CD4-positive, CD25-positive, alpha-beta regulatory T cell (primary cell): ENCODE measurements at regions not wholly inside any gene's neighbourhood (a gene's known extent, or its start where the extent isn't known, plus 50 kb on each side); places are given as distances from the start of the nearest gene placed in this dataset.

ENCODE experiments used
- ATAC-seq, 2 donors: fragments of 150-1000 bp; cut with Tn5 transposase; one replicate each; pipeline ENCODE4 v1.10.0; 2021; ENCODE audit warnings: low read depth in 2 of 2, moderate number of reproducible peaks in 2 of 2, moderate library complexity in 1 of 2
- DNase-seq, 3 donors: peaks; one replicate each; pipeline versions ENCODE4 v3.0.0 to v3.0.0-alpha.2; 2012 to 2022; ENCODE audit warnings: mixed read lengths in 1 of 3
- H3K27ac ChIP-seq: one replicate; pipeline ENCODE4 v1.7.0; 2013; ENCODE audit warnings: mild to moderate bottlenecking, low read length; ENCODE audit not compliant: insufficient read depth, poor library complexity, severe bottlenecking
- H3K27me3 ChIP-seq: one replicate; pipeline ENCODE4 v1.7.0; 2013; ENCODE audit warnings: low read length; ENCODE audit not compliant: control insufficient read depth, insufficient read depth
- H3K36me3 ChIP-seq: one replicate; pipeline ENCODE4 v1.7.0; 2013; ENCODE audit warnings: mild to moderate bottlenecking, low read length, moderate library complexity; ENCODE audit not compliant: control insufficient read depth, insufficient read depth
- H3K4me1 ChIP-seq: 2 replicates; pipeline ENCODE4 v1.7.0; 2013; ENCODE audit warnings: mild to moderate bottlenecking, low read length; ENCODE audit not compliant: insufficient read depth, control insufficient read depth, poor library complexity, severe bottlenecking
- H3K4me3 ChIP-seq: one replicate; pipeline ENCODE4 v1.7.0; 2013; ENCODE audit warnings: low read depth, mild to moderate bottlenecking, low read length, moderate library complexity
- H3K9me3 ChIP-seq, 2 experiments: 1 replicate in 1 of 2; 2 replicates in 1 of 2; pipeline ENCODE4 v1.7.0; 2013; ENCODE audit warnings: low read length in 2 of 2, mild to moderate bottlenecking in 1 of 2, moderate library complexity in 1 of 2; ENCODE audit not compliant: control insufficient read depth in 2 of 2
- H3K27ac Mint-ChIP-seq, 3 donors: one replicate each; pipeline ENCODE4 v1.8.0; 2020 to 2022; ENCODE audit warnings: mild to moderate bottlenecking in 3 of 3, mixed read lengths in 3 of 3, moderate library complexity in 2 of 3
- H3K27me3 Mint-ChIP-seq: one replicate; pipeline ENCODE4 v1.8.0; 2022; ENCODE audit warnings: mild to moderate bottlenecking, mixed read lengths
- H3K36me3 Mint-ChIP-seq: one replicate; pipeline ENCODE4 v1.8.0; 2020; ENCODE audit warnings: mixed read lengths
- H3K4me1 Mint-ChIP-seq, 4 donors: one replicate each; pipeline ENCODE4 v1.8.0; 2020 to 2022; ENCODE audit warnings: mixed read lengths in 4 of 4, mild to moderate bottlenecking in 1 of 4
- H3K4me3 Mint-ChIP-seq, 4 donors: one replicate each; pipeline ENCODE4 v1.8.0; 2020 to 2022; ENCODE audit warnings: mild to moderate bottlenecking in 4 of 4, mixed read lengths in 4 of 4, moderate library complexity in 3 of 4
- H3K9me3 Mint-ChIP-seq, 7 donors: one replicate each; pipeline ENCODE4 v1.8.0; 2020 to 2022; ENCODE audit warnings: mixed read lengths in 7 of 7, mild to moderate bottlenecking in 3 of 7, moderate library complexity in 2 of 7

DNA sequence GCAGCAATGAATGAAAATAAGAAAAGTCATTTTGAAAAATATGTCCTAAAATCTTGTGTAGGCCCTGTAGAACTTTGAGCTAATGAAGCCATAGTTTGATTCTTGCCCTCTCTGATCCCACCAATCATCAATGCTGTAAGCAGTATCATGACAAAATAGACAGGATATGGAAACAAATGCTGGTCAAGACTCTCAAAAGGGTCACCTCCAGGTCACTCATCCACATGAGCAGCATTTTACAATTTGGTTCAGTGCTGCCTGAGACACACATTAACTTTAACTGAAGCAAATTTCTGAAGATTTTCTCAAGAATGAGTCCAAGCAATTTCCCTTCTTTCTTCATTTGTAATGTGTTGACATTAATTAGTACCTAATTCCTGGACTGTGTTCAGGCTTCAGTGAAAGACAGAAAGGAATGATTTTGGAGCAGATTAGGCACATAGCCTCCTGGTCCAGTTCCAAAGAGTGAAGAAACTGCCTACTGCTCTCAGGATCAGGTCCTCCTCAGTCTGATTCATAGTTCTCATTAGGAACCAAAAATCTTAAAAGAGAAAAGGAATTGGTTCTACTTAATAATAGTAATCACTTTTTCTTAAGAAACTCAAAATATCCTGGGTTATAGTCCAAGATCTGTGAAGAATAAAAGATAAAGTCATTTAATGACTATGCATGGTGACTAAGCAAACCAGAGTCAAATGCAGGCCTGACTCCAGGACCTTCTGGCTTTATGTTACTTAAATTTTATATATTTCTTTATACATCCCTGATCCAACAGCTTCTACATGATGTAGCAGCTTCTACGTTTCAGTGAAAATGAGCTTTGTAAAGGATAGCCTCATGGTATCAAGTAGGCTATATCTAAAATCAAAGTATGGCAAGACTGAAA, 192.1 kb upstream of the RGMB start:
- Mint-ChIP-seq H3K27me3 (no peaks in the 10 kb centered on the region), H3K4me1 (no peaks in the 10 kb centered on the region), H3K36me3 (no peaks in the 10 kb centered on the region), H3K27ac (no peak overlapping the region), H3K4me3 (no peak overlapping the region), H3K9me3 (peaks cover 0 to 3% (median 0%) of the 10 kb centered on the region in 7 donors)
- H3K27me3 ChIP-seq = no peaks in the 10 kb centered on the region
- ATAC-seq (no peak), DNase-seq (no peak)
- no peak overlapping the region for H3K27ac ChIP-seq
- no peak overlapping the region for H3K4me3 ChIP-seq
- H3K4me1 ChIP-seq = no peaks in the 10 kb centered on the region
- no peaks in the 10 kb centered on the region for H3K9me3 ChIP-seq
- H3K36me3 ChIP-seq = no peaks in the 10 kb centered on the region

DNA sequence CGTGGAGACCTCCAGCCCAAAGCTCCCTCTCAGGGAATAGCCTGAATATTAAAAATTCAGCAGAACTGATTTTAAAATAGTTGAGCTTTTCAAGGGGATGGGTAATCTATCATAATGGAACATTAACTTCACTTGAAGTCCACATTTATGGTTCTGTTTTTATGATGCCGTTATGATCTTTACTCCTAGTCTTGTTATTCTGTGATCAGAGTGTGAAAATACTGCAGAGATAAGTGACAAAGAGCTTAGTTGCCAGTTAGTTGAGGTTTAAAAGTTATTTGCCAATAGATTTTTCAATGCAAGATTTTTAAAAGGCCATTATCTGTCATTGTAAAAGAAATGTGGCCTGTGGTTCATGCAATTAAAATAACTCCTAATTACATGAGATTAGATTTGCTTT, 189.9 kb upstream of the RGMB start:
- H3K27ac Mint-ChIP-seq = no peak overlapping the region
- no peak overlapping the region for H3K4me3 ChIP-seq
- ATAC-seq = no peak
- no peaks in the 10 kb centered on the region for H3K4me1 Mint-ChIP-seq
- H3K4me3 Mint-ChIP-seq = no peak overlapping the region
- peaks cover 0 to 3% (median 0%) of the 10 kb centered on the region in 7 donors for H3K9me3 Mint-ChIP-seq
- no peaks in the 10 kb centered on the region for H3K9me3 ChIP-seq
- H3K36me3 ChIP-seq = no peaks in the 10 kb centered on the region
- H3K4me1 ChIP-seq = no peaks in the 10 kb centered on the region
- no peaks in the 10 kb centered on the region for H3K36me3 Mint-ChIP-seq
- DNase-seq = no peak
- H3K27me3 Mint-ChIP-seq = no peaks in the 10 kb centered on the region
- H3K27me3 ChIP-seq = no peaks in the 10 kb centered on the region
- H3K27ac ChIP-seq = no peak overlapping the region

DNA sequence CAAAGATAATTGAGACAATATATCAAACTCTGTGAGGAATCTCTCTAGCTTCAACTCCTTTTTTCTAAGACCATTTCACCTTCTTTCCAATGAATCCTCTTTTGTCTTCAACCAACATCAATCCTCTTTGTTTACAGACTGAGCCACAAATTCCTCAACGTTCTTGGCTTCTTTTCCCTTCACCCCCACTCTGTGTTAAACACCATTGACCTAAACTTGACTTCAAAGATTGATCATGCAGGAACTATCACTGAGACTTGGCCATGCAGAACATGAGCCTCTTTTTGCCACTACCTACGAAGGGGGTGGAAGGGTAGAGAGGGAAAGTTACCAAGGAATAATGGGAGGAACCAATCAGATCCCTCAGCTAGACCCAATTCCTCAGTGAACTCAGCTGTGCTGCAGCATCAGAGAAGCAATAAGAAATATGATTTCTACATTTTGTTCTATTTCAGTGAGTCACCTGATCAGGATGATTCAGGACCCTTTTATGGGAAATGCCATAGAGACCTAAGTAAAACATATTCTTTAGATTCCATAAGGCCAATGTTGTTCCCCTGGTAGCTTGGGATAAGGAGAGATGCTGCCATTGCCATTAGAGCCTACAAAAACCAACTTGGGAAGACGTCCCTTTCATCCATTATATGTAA, 187.7 kb upstream of the RGMB start:
- Histone ChIP-seq H3K36me3 (no peaks in the 10 kb centered on the region), H3K4me1 (no peaks in the 10 kb centered on the region), H3K9me3 (no peaks in the 10 kb centered on the region), H3K27ac (no peak overlapping the region), H3K4me3 (no peak overlapping the region), H3K27me3 (no peaks in the 10 kb centered on the region)
- ATAC-seq (no peak), DNase-seq (no peak)
- H3K4me1 Mint-ChIP-seq = no peaks in the 10 kb centered on the region
- H3K36me3 Mint-ChIP-seq = no peaks in the 10 kb centered on the region
- H3K9me3 Mint-ChIP-seq = peaks cover 0 to 3% (median 1%) of the 10 kb centered on the region in 7 donors
- H3K27ac Mint-ChIP-seq = no peak overlapping the region
- H3K27me3 Mint-ChIP-seq = no peaks in the 10 kb centered on the region
- no peak overlapping the region for H3K4me3 Mint-ChIP-seq

DNA sequence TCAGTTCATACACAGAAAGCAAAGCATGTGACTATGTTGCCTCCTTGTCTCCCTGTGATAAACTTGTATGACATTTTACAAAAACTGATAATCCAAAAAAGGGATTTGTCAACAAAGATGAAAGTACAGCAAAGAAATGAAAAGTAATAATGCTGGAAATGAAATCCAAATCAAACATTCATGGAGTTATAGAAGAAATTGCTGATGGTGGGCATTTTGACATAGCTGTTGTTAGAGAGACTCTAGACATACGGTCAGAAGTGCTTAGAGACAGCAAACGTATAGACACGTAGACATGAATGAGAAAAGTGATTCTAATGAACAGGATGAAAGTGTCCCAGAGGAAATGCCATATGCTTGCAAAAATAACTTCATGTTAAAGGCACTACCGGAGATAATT, 186.9 kb upstream of the RGMB start:
- H3K4me1 Mint-ChIP-seq = no peaks in the 10 kb centered on the region
- H3K36me3 ChIP-seq = no peaks in the 10 kb centered on the region
- ATAC-seq (no peak), DNase-seq (no peak)
- no peaks in the 10 kb centered on the region for H3K9me3 ChIP-seq
- no peak overlapping the region for H3K27ac Mint-ChIP-seq
- no peaks in the 10 kb centered on the region for H3K4me1 ChIP-seq
- peaks cover 0 to 3% (median 1%) of the 10 kb centered on the region in 7 donors for H3K9me3 Mint-ChIP-seq
- H3K4me3 Mint-ChIP-seq = no peak overlapping the region
- H3K27me3 Mint-ChIP-seq = no peaks in the 10 kb centered on the region
- no peaks in the 10 kb centered on the region for H3K36me3 Mint-ChIP-seq
- no peaks in the 10 kb centered on the region for H3K27me3 ChIP-seq
- no peak overlapping the region for H3K4me3 ChIP-seq
- no peak overlapping the region for H3K27ac ChIP-seq

DNA sequence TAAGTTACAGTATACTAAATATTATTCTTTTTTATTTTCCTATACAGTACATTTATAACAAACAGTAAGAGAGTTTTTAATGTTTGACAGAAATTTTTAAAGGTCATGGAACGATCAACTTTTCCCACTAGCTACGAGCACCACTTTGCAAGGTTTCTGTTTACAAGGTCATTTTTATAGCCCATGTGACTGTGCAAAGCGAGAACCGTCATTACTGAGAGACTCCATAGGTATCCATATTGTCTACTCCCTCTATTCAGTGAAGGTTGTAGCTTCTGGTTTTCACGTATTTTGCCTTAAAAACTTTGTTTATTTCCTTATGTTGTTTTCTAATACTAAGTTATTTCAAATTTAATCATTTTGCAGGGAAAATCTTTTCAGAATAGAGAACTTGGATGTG, 186.3 kb upstream of the RGMB start:
- no peak for ATAC-seq
- H3K9me3 Mint-ChIP-seq = peaks cover 0 to 3% (median 1%) of the 10 kb centered on the region in 7 donors
- H3K27me3 Mint-ChIP-seq = no peaks in the 10 kb centered on the region
- Histone ChIP-seq H3K4me3 (no peak overlapping the region), H3K4me1 (no peaks in the 10 kb centered on the region), H3K36me3 (no peaks in the 10 kb centered on the region), H3K27ac (no peak overlapping the region), H3K27me3 (no peaks in the 10 kb centered on the region), H3K9me3 (no peaks in the 10 kb centered on the region)
- no peak overlapping the region for H3K27ac Mint-ChIP-seq
- no peaks in the 10 kb centered on the region for H3K4me1 Mint-ChIP-seq
- no peak overlapping the region for H3K4me3 Mint-ChIP-seq
- H3K36me3 Mint-ChIP-seq = no peaks in the 10 kb centered on the region
- DNase-seq = no peak

DNA sequence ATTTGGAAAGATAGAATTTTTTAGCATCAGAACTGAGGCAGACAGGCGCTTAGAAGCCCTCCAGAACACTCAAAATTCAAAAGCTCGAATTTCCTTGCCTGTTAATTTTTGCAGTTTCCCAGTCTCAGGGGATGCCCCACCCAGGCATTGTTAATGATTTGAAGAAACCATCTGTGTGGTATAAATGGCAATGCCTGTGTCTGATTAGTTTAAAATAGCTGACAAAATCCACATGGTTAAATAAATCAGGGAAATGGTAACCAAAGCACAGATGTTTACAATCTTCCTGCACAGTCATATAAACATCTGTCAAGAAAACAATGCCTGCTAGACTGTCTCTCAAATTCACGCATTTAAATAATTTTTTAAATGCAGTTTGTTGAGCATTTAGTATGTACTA, 185.2 kb upstream of the RGMB start:
- ATAC-seq (no peak), DNase-seq (no peak)
- H3K4me3 ChIP-seq = no peak overlapping the region
- H3K27me3 Mint-ChIP-seq = no peaks in the 10 kb centered on the region
- H3K27me3 ChIP-seq = no peaks in the 10 kb centered on the region
- no peak overlapping the region for H3K4me3 Mint-ChIP-seq
- H3K36me3 ChIP-seq = no peaks in the 10 kb centered on the region
- H3K9me3 ChIP-seq = no peaks in the 10 kb centered on the region
- H3K4me1 Mint-ChIP-seq = no peaks in the 10 kb centered on the region
- no peaks in the 10 kb centered on the region for H3K36me3 Mint-ChIP-seq
- H3K9me3 Mint-ChIP-seq = peaks cover 0 to 3% (median 1%) of the 10 kb centered on the region in 7 donors
- H3K4me1 ChIP-seq = no peaks in the 10 kb centered on the region
- H3K27ac ChIP-seq = no peak overlapping the region
- H3K27ac Mint-ChIP-seq = no peak overlapping the region

DNA sequence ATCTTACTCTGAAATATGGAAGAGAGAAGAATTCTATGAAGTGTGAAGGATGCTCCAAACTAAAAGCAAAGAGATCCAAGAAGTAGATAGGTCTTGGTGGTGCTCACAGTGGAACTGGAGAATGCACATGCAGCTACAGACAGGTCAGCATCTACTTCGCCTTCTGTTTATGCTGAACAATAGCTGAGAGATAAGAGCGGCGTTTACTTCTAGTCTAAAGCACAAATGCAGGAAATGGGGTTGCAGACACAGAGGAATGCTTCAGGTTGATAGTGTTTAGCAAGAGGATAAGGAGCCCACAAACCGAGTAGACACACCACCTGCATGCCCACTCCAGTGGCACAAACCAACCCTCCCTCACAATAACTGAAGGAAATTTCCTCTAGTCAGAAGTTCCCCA, 180.0 kb upstream of the RGMB start:
- H3K4me1 ChIP-seq = no peaks in the 10 kb centered on the region
- peaks cover 0 to 5% (median 1%) of the 10 kb centered on the region in 7 donors for H3K9me3 Mint-ChIP-seq
- peaks cover 4% of the 10 kb centered on the region for H3K27me3 Mint-ChIP-seq
- H3K36me3 Mint-ChIP-seq = no peaks in the 10 kb centered on the region
- DNase-seq = no peak
- H3K4me3 Mint-ChIP-seq = no peak overlapping the region
- no peak overlapping the region for H3K27ac Mint-ChIP-seq
- no peaks in the 10 kb centered on the region for H3K4me1 Mint-ChIP-seq
- H3K27me3 ChIP-seq = no peaks in the 10 kb centered on the region
- H3K36me3 ChIP-seq = no peaks in the 10 kb centered on the region
- ATAC-seq = no peak
- no peaks in the 10 kb centered on the region for H3K9me3 ChIP-seq
- H3K27ac ChIP-seq = no peak overlapping the region
- H3K4me3 ChIP-seq = no peak overlapping the region

DNA sequence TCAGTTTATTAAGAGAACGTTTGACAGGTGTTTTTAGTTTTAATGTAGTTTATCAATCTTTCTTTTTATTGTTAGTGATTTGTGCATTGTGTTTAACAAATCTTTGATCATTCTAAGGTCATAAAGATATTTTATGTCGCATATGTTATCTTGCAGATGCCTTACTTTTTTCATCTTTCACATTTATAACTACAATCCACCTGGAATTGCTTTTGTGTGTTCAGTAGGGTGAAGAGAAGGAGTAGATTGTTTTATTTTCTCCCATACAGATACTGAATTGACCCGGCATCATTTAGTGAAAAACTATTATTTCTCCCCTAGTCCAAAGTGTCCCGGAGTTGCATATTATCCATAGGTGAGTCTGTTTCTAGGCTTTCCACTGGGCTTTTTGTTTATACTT, 179.4 kb upstream of the RGMB start:
- Mint-ChIP-seq H3K4me1 (no peaks in the 10 kb centered on the region), H3K9me3 (peaks cover 0 to 5% (median 1%) of the 10 kb centered on the region in 7 donors), H3K36me3 (no peaks in the 10 kb centered on the region), H3K27me3 (peaks cover 4% of the 10 kb centered on the region), H3K27ac (no peak overlapping the region), H3K4me3 (no peak overlapping the region)
- H3K27me3 ChIP-seq = no peaks in the 10 kb centered on the region
- H3K27ac ChIP-seq = no peak overlapping the region
- ATAC-seq (no peak), DNase-seq (no peak)
- no peak overlapping the region for H3K4me3 ChIP-seq
- H3K36me3 ChIP-seq = no peaks in the 10 kb centered on the region
- no peaks in the 10 kb centered on the region for H3K4me1 ChIP-seq
- H3K9me3 ChIP-seq = no peaks in the 10 kb centered on the region
